DOHH2 (cell line): ENCODE measurements at regions not wholly inside any gene's neighbourhood (a gene's known extent, or its start where the extent isn't known, plus 50 kb on each side); places are given as distances from the start of the nearest gene placed in this dataset.
"Not testable (repeated sequence)": the region's sequence is repeated elsewhere in the genome, so short reads cannot be mapped to it uniquely, and the experiment has no call there.

Experiments
- H3F3A ChIP-seq: fragments of 200-600 bp; sonication (generic), shearing (Covaris generic); 2 replicates; pipeline ENCODE4 v1.6.0; 2016; ENCODE audit warnings: antibody characterized with exemption, mild to moderate bottlenecking; ENCODE audit not compliant: control insufficient read depth, insufficient read depth
- H3K27ac ChIP-seq: fragments of 200-600 bp; sonication (generic); 2 replicates; pipeline ENCODE4 v1.5.1; 2014; ENCODE audit warnings: low read depth, mild to moderate bottlenecking, low read length, moderate library complexity
- H3K27me3 ChIP-seq: fragments of 200-600 bp; sonication (generic); 2 replicates; pipeline ENCODE4 v1.6.1; 2014; ENCODE audit warnings: mild to moderate bottlenecking, low read length, mixed read lengths; ENCODE audit not compliant: control insufficient read depth
- H3K36me3 ChIP-seq: fragments of 200-600 bp; sonication (generic); 2 replicates; pipeline ENCODE4 v1.6.1; 2014; ENCODE audit warnings: mild to moderate bottlenecking, low read length, moderate library complexity, mixed read lengths; ENCODE audit not compliant: control insufficient read depth
- H3K4me1 ChIP-seq: fragments of 200-600 bp; sonication (generic); 2 replicates; pipeline ENCODE4 v1.6.1; 2014; ENCODE audit warnings: mild to moderate bottlenecking, low read length, mixed read lengths; ENCODE audit not compliant: control insufficient read depth
- H3K4me2 ChIP-seq: fragments of 200-600 bp; sonication (generic); 2 replicates; pipeline ENCODE4 v1.6.0; 2014; ENCODE audit warnings: mild to moderate bottlenecking, low read length, moderate library complexity
- H3K4me3 ChIP-seq: fragments of 200-600 bp; sonication (generic); 2 replicates; pipeline ENCODE4 v1.5.1; 2014; ENCODE audit warnings: mild to moderate bottlenecking, low read length, mixed read lengths
- H3K79me2 ChIP-seq: fragments of 200-600 bp; sonication (generic); 2 replicates; pipeline ENCODE4 v1.6.1; 2014; ENCODE audit warnings: mild to moderate bottlenecking, low read length, mixed read lengths; ENCODE audit not compliant: control insufficient read depth
- H3K9me2 ChIP-seq: fragments of 200-600 bp; sonication (generic); replicated peaks from 2 replicates; pipeline ENCODE4 v1.6.1; 2014; ENCODE audit warnings: mild to moderate bottlenecking, low read length, mixed read lengths; ENCODE audit not compliant: control insufficient read depth
- H3K9me3 ChIP-seq: fragments of 200-600 bp; sonication (generic); 2 replicates; pipeline ENCODE4 v1.6.1; 2014; ENCODE audit warnings: antibody characterized with exemption, low read length, mixed read lengths; ENCODE audit not compliant: control insufficient read depth, insufficient read depth
- H4K20me1 ChIP-seq: fragments of 200-600 bp; sonication (generic); 2 replicates; pipeline ENCODE4 v1.6.0; 2014; ENCODE audit warnings: low read depth, mild to moderate bottlenecking, antibody characterized with exemption, low read length, moderate library complexity; ENCODE audit not compliant: control insufficient read depth, insufficient read depth
- CTCF ChIP-seq: fragments of 200-600 bp; sonication (generic); IDR thresholded peaks from one replicate; pipeline ENCODE4 v1.5.1; 2014; ENCODE audit warnings: antibody characterized with exemption, mild to moderate bottlenecking, low read depth, low read length; ENCODE audit not compliant: poor library complexity, severe bottlenecking
- EZH2phosphoT487 ChIP-seq: fragments of 200-600 bp; sonication (generic); IDR thresholded peaks from 2 replicates; pipeline ENCODE4 v1.6.1; 2017; ENCODE audit warnings: borderline replicate concordance, mild to moderate bottlenecking, antibody characterized with exemption, low read length, moderate library complexity, mixed read lengths

GRCh38 chr3:87488765-87489164 is 212.4 kb upstream of the POU1F1 start:
- Histone ChIP-seq H3K27me3 (no peaks in the 10 kb centered on the region), H3K36me3 (no peaks in the 10 kb centered on the region), H3K27ac (no peak overlapping the region), H3K9me2 (no peaks in the 10 kb centered on the region), H3K4me1 (no peaks in the 10 kb centered on the region), H3K9me3 (no peaks in the 10 kb centered on the region), H3K4me3 (no peak overlapping the region), H3F3A (no peaks in the 10 kb centered on the region), H3K79me2 (no peaks in the 10 kb centered on the region), H4K20me1 (no peaks in the 10 kb centered on the region), H3K4me2 (no peak overlapping the region)
- TF ChIP-seq EZH2phosphoT487, result no peak
- no peak for TF ChIP-seq CTCF

GRCh38 chr3:87486635-87487034 is 210.3 kb upstream of the POU1F1 start:
- H3K9me2 ChIP-seq, H3K4me2 ChIP-seq, H3F3A ChIP-seq, H3K27me3 ChIP-seq, H3K27ac ChIP-seq, H4K20me1 ChIP-seq, H3K9me3 ChIP-seq, H3K4me3 ChIP-seq, H3K79me2 ChIP-seq, H3K36me3 ChIP-seq, H3K4me1 ChIP-seq: not testable (repeated sequence)

GRCh38 chr3:87486115-87486514 is 209.7 kb upstream of the POU1F1 start:
- no peak for TF ChIP-seq EZH2phosphoT487
- TF ChIP-seq CTCF, result no peak
- no peaks in the 10 kb centered on the region for H3K27me3 ChIP-seq
- H3K36me3 ChIP-seq, result no peaks in the 10 kb centered on the region
- no peaks in the 10 kb centered on the region for H3K4me1 ChIP-seq
- no peak overlapping the region for H3K4me2 ChIP-seq
- no peaks in the 10 kb centered on the region for H3K9me3 ChIP-seq
- H3F3A ChIP-seq, result no peaks in the 10 kb centered on the region
- no peaks in the 10 kb centered on the region for H4K20me1 ChIP-seq
- H3K27ac ChIP-seq, result no peak overlapping the region
- H3K4me3 ChIP-seq, result no peak overlapping the region
- H3K9me2 ChIP-seq, result no peaks in the 10 kb centered on the region
- no peaks in the 10 kb centered on the region for H3K79me2 ChIP-seq

- H3K4me3 ChIP-seq, result no peak overlapping the region
- H3K4me1 ChIP-seq, result no peaks in the 10 kb centered on the region
- H3K9me3 ChIP-seq, result no peaks in the 10 kb centered on the region
- TF ChIP-seq EZH2phosphoT487 (no peak), CTCF (no peak)
- no peaks in the 10 kb centered on the region for H3K9me2 ChIP-seq
- no peaks in the 10 kb centered on the region for H4K20me1 ChIP-seq
- H3K27ac ChIP-seq, result no peak overlapping the region
- no peaks in the 10 kb centered on the region for H3K36me3 ChIP-seq
- H3K79me2 ChIP-seq, result no peaks in the 10 kb centered on the region
- no peaks in the 10 kb centered on the region for H3K27me3 ChIP-seq
- H3K4me2 ChIP-seq, result no peak overlapping the region
- H3F3A ChIP-seq, result no peaks in the 10 kb centered on the region
Observed at GRCh38 chr3:87478716-87479115, 202.3 kb upstream of the POU1F1 start.
